ENCODE measurements at regions not wholly inside any gene's neighbourhood (a gene's known extent, or its start where the extent isn't known, plus 50 kb on each side); places are given as distances from the start of the nearest gene placed in this dataset.
A peak's percentile ranks its signal among the peaks of the same experiment; 100 is the strongest.

DNA sequence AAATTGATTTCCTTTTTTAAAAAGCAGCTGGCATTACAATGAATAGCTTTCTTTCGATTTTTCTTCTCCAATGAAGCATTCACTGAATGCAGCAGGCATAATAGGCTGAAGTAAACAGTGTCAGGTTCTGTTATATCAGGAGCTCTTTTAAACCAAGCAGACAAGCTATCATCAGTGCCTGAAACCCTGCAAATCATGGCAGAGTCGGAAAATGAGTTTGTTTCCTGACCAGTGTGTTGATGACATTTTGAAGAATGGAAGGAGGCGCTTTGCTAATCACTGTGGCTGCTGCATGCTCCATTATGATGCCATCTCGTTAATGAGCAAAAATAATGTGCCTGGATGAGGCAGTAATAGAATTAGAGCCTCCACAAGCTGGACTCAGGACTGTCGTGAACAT lies 284.5 kb downstream of the ZNF608 start:
- Histone ChIP-seq H3K4me3 (no peak overlapping the region), H3K36me3 (ENCODE audit: low read depth, missing control alignments) (no peaks in the 10 kb centered on the region), H3K27me3 (no peaks in the 10 kb centered on the region), H3K4me1 (peaks cover 2% of the 10 kb centered on the region), H3K9me3 (no peaks in the 10 kb centered on the region), H3K27ac (no peak overlapping the region)
- 53 to 60% methylated on average over 5 of the region's 5 CpGs for WGBS, 2 donors
- TF ChIP-seq, protein P1, sequence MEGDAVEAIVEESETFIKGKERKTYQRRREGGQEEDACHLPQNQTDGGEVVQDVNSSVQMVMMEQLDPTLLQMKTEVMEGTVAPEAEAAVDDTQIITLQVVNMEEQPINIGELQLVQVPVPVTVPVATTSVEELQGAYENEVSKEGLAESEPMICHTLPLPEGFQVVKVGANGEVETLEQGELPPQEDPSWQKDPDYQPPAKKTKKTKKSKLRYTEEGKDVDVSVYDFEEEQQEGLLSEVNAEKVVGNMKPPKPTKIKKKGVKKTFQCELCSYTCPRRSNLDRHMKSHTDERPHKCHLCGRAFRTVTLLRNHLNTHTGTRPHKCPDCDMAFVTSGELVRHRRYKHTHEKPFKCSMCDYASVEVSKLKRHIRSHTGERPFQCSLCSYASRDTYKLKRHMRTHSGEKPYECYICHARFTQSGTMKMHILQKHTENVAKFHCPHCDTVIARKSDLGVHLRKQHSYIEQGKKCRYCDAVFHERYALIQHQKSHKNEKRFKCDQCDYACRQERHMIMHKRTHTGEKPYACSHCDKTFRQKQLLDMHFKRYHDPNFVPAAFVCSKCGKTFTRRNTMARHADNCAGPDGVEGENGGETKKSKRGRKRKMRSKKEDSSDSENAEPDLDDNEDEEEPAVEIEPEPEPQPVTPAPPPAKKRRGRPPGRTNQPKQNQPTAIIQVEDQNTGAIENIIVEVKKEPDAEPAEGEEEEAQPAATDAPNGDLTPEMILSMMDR (IDR thresholded peaks at IDR 0.05), result no peak
- intact Hi-C loops (cut with DNase I; ENCODE audit: low total_unique reads), result no loop called here
- DNase-seq, result no peak

DNA sequence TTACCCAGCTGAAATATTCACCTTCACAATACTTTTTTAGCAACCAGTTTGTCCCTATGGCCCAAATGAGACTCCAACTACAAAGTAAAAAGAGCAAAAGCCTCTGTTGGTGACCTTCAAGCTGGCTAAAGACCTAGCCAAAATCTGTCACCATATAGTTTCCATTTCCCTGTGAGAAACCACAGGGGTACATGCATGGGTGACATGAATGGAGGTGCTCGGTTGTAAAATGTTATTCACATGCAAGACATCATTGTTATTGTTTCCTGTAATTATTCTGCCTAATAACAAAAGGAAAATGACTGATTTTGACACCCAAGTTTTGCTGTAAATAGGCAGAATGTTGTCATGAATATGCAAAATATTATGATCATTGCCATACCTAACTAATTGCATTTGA lies 285.3 kb downstream of the ZNF608 start:
- TF ChIP-seq, protein P1 (IDR thresholded peaks at IDR 0.05), result no peak
- TF ChIP-seq POLR2A (IDR thresholded peaks at IDR 0.05), result no peak
- no peak overlapping the region for H3K27ac ChIP-seq
- DNase-seq, result no peak
- no peaks in the 10 kb centered on the region for H3K27me3 ChIP-seq
- no peak overlapping the region for H3K4me3 ChIP-seq
- no peaks in the 10 kb centered on the region for H3K9me3 ChIP-seq
- intact Hi-C loops (cut with DNase I; ENCODE audit: low total_unique reads), result no loop called here
- H3K36me3 ChIP-seq (ENCODE audit: low read depth, missing control alignments), result no peaks in the 10 kb centered on the region
- WGBS, 2 donors, result 88 to 91% methylated on average over 1 of the region's 1 CpG
- peaks cover 2% of the 10 kb centered on the region for H3K4me1 ChIP-seq

- intact Hi-C loops (cut with DNase I; ENCODE audit: low total_unique reads), result no loop called here
- no peak for TF ChIP-seq POLR2A (IDR thresholded peaks at IDR 0.05)
- TF ChIP-seq, protein P1 (IDR thresholded peaks at IDR 0.05), result no peak
- Histone ChIP-seq H3K4me3 (no peak overlapping the region), H3K9me3 (no peaks in the 10 kb centered on the region), H3K27ac (no peak overlapping the region), H3K36me3 (ENCODE audit: low read depth, missing control alignments) (no peaks in the 10 kb centered on the region), H3K27me3 (no peaks in the 10 kb centered on the region), H3K4me1 (peaks cover 2% of the 10 kb centered on the region)
- DNase-seq, result no peak
- 65 to 69% methylated on average over 3 of the region's 3 CpGs for WGBS, 2 donors
Observed at GRCh38 chr5:124460642-124461041, 285.8 kb downstream of the ZNF608 start.

DNA sequence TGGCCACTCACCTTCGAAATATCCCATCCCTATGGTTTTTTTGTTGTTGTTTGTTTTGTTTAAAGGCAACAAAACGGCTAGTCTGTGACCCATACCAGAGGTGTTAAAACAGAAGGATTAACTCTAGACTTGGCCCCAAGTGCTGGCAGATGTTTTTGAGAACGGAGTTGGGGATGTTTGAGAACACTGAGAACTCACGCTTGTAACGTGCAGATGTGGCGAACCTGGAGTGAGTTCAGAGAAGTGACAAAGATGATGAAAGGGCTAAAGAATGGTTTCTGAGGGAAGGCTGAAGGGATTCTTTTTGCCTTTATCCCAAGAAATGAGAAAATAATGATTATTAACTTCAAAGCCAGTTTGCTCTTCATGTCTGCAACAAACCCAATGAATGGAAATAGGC lies 286.5 kb downstream of the ZNF608 start:
- intact Hi-C loops (cut with DNase I; ENCODE audit: low total_unique reads), result no loop called here
- WGBS, 2 donors, result 55 to 62% methylated on average over 6 of the region's 6 CpGs
- TF ChIP-seq POLR2A (IDR thresholded peaks at IDR 0.05), result no peak

DNA sequence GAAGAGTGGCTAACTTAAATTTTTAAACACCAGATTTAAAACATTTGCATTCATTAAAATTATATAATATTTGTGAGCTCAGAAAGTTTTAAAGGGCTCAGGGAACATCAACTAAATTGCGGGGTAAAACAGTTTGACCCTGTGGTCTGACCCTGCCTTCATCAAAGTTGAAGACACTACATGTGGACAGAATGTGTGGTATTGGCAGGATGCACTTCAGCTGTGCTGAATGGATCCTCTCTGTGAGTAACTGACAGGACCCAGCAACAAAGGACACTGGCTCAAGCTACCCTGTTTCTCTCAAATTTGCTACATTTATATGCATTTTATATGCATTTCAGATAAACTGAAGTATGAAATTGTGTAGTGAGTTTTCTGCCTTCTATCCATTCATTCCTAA lies 288.5 kb downstream of the ZNF608 start:
- intact Hi-C loops (cut with DNase I; ENCODE audit: low total_unique reads), result no loop called here
- WGBS, 2 donors, result 74% methylated on average over 1 of the region's 1 CpG
- Histone ChIP-seq H3K36me3 (ENCODE audit: low read depth, missing control alignments) (no peaks in the 10 kb centered on the region), H3K9me3 (no peaks in the 10 kb centered on the region), H3K4me3 (no peak overlapping the region), H3K4me1 (peaks cover 2% of the 10 kb centered on the region), H3K27ac (no peak overlapping the region), H3K27me3 (no peaks in the 10 kb centered on the region)
- TF ChIP-seq, protein P1 (IDR thresholded peaks at IDR 0.05), result no peak
- TF ChIP-seq POLR2A (IDR thresholded peaks at IDR 0.05), result no peak
- DNase-seq, result no peak

More for the DNA sequence above, 286.5 kb downstream of the ZNF608 start:
- Histone ChIP-seq H3K9me3 (no peaks in the 10 kb centered on the region), H3K36me3 (ENCODE audit: low read depth, missing control alignments) (no peaks in the 10 kb centered on the region), H3K4me3 (no peak overlapping the region), H3K27ac (no peak overlapping the region), H3K27me3 (no peaks in the 10 kb centered on the region), H3K4me1 (peaks cover 2% of the 10 kb centered on the region)
- peak; percentile 34 for DNase-seq
